Transverse colon (tissue), 4 donors: ENCODE measurements at regions not wholly inside any gene's neighbourhood (a gene's known extent, or its start where the extent isn't known, plus 50 kb on each side); places are given as distances from the start of the nearest gene placed in this dataset.

Source experiments
- DNase-seq: peaks from one replicate; pipeline ENCODE4 v3.0.0-alpha.2; 2019
- H3K27ac ChIP-seq, 4 donors: fragments of 200-600 bp; sonication (generic); 2 replicates each; pipeline ENCODE4 v1.5.1; 2016 to 2018; ENCODE audit warnings: inconsistent platforms in 4 of 4
- H3K27me3 ChIP-seq: fragments of 200-600 bp; sonication (generic); 2 replicates; pipeline ENCODE4 v1.5.1; 2017; ENCODE audit warnings: inconsistent platforms
- H3K36me3 ChIP-seq, 4 donors: fragments of 200-600 bp; sonication (generic); 2 replicates each; pipeline ENCODE4 v1.5.1; 2017 to 2019; ENCODE audit warnings: inconsistent platforms in 4 of 4
- H3K4me1 ChIP-seq, 4 donors: fragments of 200-600 bp; sonication (generic); 2 replicates each; pipeline ENCODE4 v1.5.1; 2017 to 2020; ENCODE audit warnings: inconsistent platforms in 4 of 4
- H3K4me3 ChIP-seq, 4 donors: fragments of 200-600 bp; sonication (generic); 1 replicate in 1 of 4; 2 replicates in 3 of 4; pipeline versions ENCODE4 v1.5.1 to v1.6.1; 2017 to 2019; ENCODE audit warnings: inconsistent platforms in 4 of 4
- H3K9me3 ChIP-seq, 2 donors: fragments of 200-600 bp; sonication (generic); 2 replicates each; pipeline ENCODE4 v1.5.1; 2017 to 2019; ENCODE audit warnings: inconsistent platforms in 2 of 2
- CTCF ChIP-seq, 5 experiments: fragments of 200-600 bp in 3 of 5; fragments of 450-650 bp in 2 of 5; sonication (generic) in 3 of 5; IDR thresholded peaks; 1 replicate in 2 of 5; 2 replicates in 3 of 5; pipeline ENCODE4 v1.5.1; 2016 to 2017; ENCODE audit warnings: antibody characterized with exemption in 5 of 5, inconsistent platforms in 3 of 5, mild to moderate bottlenecking in 2 of 5, moderate library complexity in 1 of 5
- EP300 ChIP-seq: sonication (generic); formaldehyde crosslinking; IDR thresholded peaks from one replicate; pipeline ENCODE4 v1.6.1; 2017; ENCODE audit warnings: antibody characterized with exemption, low read depth
- POLR2A ChIP-seq: fragments of 450-650 bp; IDR thresholded peaks from one replicate; pipeline ENCODE4 v1.6.1; 2016; ENCODE audit warnings: antibody characterized with exemption, mild to moderate bottlenecking, moderate library complexity
- POLR2AphosphoS5 ChIP-seq, 3 donors: sonication (generic); formaldehyde crosslinking; IDR thresholded peaks; one replicate each; pipeline ENCODE4 v1.6.1; 2016; ENCODE audit warnings: antibody characterized with exemption in 3 of 3
- WGBS, 2 donors: methylation state at CpG; one replicate each; pipeline ENCODE4 v1.1.5; 2018; ENCODE audit warnings: low coverage in 1 of 2; 5-methylcytosine and 5-hydroxymethylcytosine counted together
- in situ Hi-C, 4 donors: fragments of 200-750 bp; cut with MboI; loops; one replicate each; pipeline versions ENCODE4 v1.15.0 to v1.15.1; 2017; ENCODE audit warnings: low sequenced_read_pairs in 3 of 4, low pct_ligation_motif_present in 1 of 4, low pct_unique_long_range_greater_than_20kb in 1 of 4
- intact Hi-C: fragments of 100-400 bp; cut with DNase I; formaldehyde crosslinking; loops from one replicate; pipeline ENCODE4 v1.15.1; 2023; ENCODE audit warnings: low total_unique reads

GRCh38 chr6:98593676-98594075 is 240.7 kb upstream of the POU3F2 start:
- no peaks in the 10 kb centered on the region for H3K4me1 ChIP-seq
- 64 to 67% methylated on average over 2 of the region's 2 CpGs for WGBS, 2 donors
- intact Hi-C loops: no loop called here
- H3K4me3 ChIP-seq: no peak overlapping the region
- DNase-seq: no peak
- no peaks in the 10 kb centered on the region for H3K27me3 ChIP-seq
- no peak overlapping the region for H3K27ac ChIP-seq
- in situ Hi-C loops: no loop called here
- TF ChIP-seq POLR2AphosphoS5 (IDR thresholded peaks at IDR 0.05) (no peak), POLR2A (no peak), CTCF (IDR thresholded peaks at IDR 0.05) (no peak), EP300 (no peak)
- H3K9me3 ChIP-seq: no peaks in the 10 kb centered on the region
- no peaks in the 10 kb centered on the region for H3K36me3 ChIP-seq

- Histone ChIP-seq H3K27me3 (no peaks in the 10 kb centered on the region), H3K9me3 (no peaks in the 10 kb centered on the region), H3K36me3 (no peaks in the 10 kb centered on the region), H3K27ac (no peak overlapping the region), H3K4me1 (no peaks in the 10 kb centered on the region), H3K4me3 (no peak overlapping the region)
- 70% methylated on average over 5 of the region's 5 CpGs; no CpG with 5 or more reads in 1 of the 2 donors for WGBS, 2 donors
- intact Hi-C loops: no loop called here
- in situ Hi-C loops: no loop called here
- TF ChIP-seq CTCF (IDR thresholded peaks at IDR 0.05) (no peak), POLR2AphosphoS5 (IDR thresholded peaks at IDR 0.05) (no peak), POLR2A (no peak), EP300 (no peak)
- no peak for DNase-seq
These were observed 232.7 kb upstream of the POU3F2 start for GRCh38 chr6:98601716-98602115.

GRCh38 chr6:98605705-98606104 is 228.7 kb upstream of the POU3F2 start:
- H3K4me3 ChIP-seq: no peak overlapping the region
- TF ChIP-seq POLR2A (no peak), EP300 (no peak), CTCF (IDR thresholded peaks at IDR 0.05) (no peak), POLR2AphosphoS5 (IDR thresholded peaks at IDR 0.05) (no peak)
- peaks cover 0 to 4% of the 10 kb centered on the region in 2 donors for H3K9me3 ChIP-seq
- H3K4me1 ChIP-seq: no peaks in the 10 kb centered on the region
- H3K36me3 ChIP-seq: no peaks in the 10 kb centered on the region
- no peaks in the 10 kb centered on the region for H3K27me3 ChIP-seq
- H3K27ac ChIP-seq: no peak overlapping the region
- intact Hi-C loops: no loop called here
- in situ Hi-C loops: no loop called here
- 80% methylated on average over 1 of the region's 1 CpG; no CpG with 5 or more reads in 1 of the 2 donors for WGBS, 2 donors
- DNase-seq: no peak

- H3K36me3 ChIP-seq: no peaks in the 10 kb centered on the region
These were observed 207.1 kb upstream of the POU3F2 start for GRCh38 chr6:98627129-98627775.

More at GRCh38 chr6:98627129-98627775, 207.1 kb upstream of the POU3F2 start:
- no peaks in the 10 kb centered on the region for H3K4me1 ChIP-seq
- WGBS, 2 donors: 10 to 71% methylated on average over 1 to 4 of the region's 4 CpGs
- no peaks in the 10 kb centered on the region for H3K27me3 ChIP-seq
- no peak overlapping the region for H3K27ac ChIP-seq
- no peaks in the 10 kb centered on the region for H3K9me3 ChIP-seq
- no peak overlapping the region for H3K4me3 ChIP-seq
- DNase-seq: no peak
- TF ChIP-seq CTCF (IDR thresholded peaks at IDR 0.05) (no peak), EP300 (no peak), POLR2A (no peak), POLR2AphosphoS5 (IDR thresholded peaks at IDR 0.05) (no peak)
- intact Hi-C loops: no loop called here
- in situ Hi-C loops: no loop called here
